Endothelial cell of umbilical vein (primary cell): ENCODE measurements at regions not wholly inside any gene's neighbourhood (a gene's known extent, or its start where the extent isn't known, plus 50 kb on each side); places are given as distances from the start of the nearest gene placed in this dataset.

Experiments
- EZH2 ChIP-seq: IDR thresholded peaks from 2 replicates; pipeline ENCODE4 v1.6.1; 2012; ENCODE audit warnings: borderline replicate concordance, low read depth, mild to moderate bottlenecking, moderate library complexity, low read length, inconsistent platforms; ENCODE audit not compliant: severe bottlenecking
- FOS ChIP-seq: IDR thresholded peaks from 2 replicates; pipeline ENCODE4 v1.6.1; 2011; ENCODE audit warnings: mild to moderate bottlenecking, low read length, moderate library complexity, borderline replicate concordance; ENCODE audit not compliant: insufficient read depth
- GATA2 ChIP-seq: IDR thresholded peaks from 2 replicates; pipeline ENCODE4 v1.7.0; 2011; ENCODE audit warnings: low read depth, mild to moderate bottlenecking, moderate library complexity, mixed read lengths, low read length; ENCODE audit not compliant: insufficient read length, insufficient read depth
- POLR2A ChIP-seq: IDR thresholded peaks from 2 replicates; pipeline ENCODE4 v1.6.1; 2012; ENCODE audit warnings: low read depth, mild to moderate bottlenecking, control low read depth, low read length
- POLR2AphosphoS5 ChIP-seq: IDR thresholded peaks from 2 replicates; pipeline ENCODE4 v1.6.1; 2012; ENCODE audit warnings: low read depth, mild to moderate bottlenecking, control low read depth, low read length, moderate library complexity; ENCODE audit not compliant: insufficient read depth
- TF ChIP-seq, protein P1 (sequence below), 2 donors: IDR thresholded peaks; 1 replicate in 1 of 2; 2 replicates in 1 of 2; pipeline ENCODE4 v1.5.1; 2011; ENCODE audit warnings: low read length in 2 of 2, mild to moderate bottlenecking in 2 of 2, moderate library complexity in 2 of 2, control low read depth in 1 of 2, inconsistent platforms in 1 of 2, low read depth in 1 of 2; ENCODE audit not compliant: insufficient read depth in 1 of 2; ENCODE audit errors: extremely low read depth in 1 of 2

DNA sequence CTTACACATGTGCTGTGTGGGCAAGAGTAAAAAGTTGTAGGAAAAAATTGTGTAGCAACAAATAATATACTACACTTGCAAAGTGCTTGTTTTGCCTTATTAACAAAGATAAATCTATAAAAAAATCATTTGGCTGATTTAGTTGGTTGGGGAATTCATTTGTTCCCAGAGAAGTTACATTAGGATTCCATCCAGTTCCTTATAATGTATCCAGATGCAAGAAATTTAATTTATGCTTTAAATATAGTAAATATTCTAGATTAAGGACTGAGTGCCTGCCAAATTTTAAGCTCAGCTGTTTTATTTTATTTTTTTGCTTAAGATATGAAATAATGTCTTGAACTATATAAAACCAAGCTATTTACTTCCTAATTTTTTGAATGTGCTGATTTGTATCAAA, 1169.9 kb downstream of the NXPH1 start:
- TF ChIP-seq FOS (no peak), POLR2A (no peak), GATA2 (no peak), POLR2AphosphoS5 (no peak), EZH2 (no peak)
- TF ChIP-seq, protein P1, sequence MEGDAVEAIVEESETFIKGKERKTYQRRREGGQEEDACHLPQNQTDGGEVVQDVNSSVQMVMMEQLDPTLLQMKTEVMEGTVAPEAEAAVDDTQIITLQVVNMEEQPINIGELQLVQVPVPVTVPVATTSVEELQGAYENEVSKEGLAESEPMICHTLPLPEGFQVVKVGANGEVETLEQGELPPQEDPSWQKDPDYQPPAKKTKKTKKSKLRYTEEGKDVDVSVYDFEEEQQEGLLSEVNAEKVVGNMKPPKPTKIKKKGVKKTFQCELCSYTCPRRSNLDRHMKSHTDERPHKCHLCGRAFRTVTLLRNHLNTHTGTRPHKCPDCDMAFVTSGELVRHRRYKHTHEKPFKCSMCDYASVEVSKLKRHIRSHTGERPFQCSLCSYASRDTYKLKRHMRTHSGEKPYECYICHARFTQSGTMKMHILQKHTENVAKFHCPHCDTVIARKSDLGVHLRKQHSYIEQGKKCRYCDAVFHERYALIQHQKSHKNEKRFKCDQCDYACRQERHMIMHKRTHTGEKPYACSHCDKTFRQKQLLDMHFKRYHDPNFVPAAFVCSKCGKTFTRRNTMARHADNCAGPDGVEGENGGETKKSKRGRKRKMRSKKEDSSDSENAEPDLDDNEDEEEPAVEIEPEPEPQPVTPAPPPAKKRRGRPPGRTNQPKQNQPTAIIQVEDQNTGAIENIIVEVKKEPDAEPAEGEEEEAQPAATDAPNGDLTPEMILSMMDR (IDR thresholded peaks at IDR 0.05; ENCODE audit: extremely low read depth in 1 of 2, insufficient read depth in 1 of 2, low read depth in 1 of 2, low read length in 2 of 2), result no peak
